ENCODE measurements at regions not wholly inside any gene's neighbourhood (a gene's known extent, or its start where the extent isn't known, plus 50 kb on each side); places are given as distances from the start of the nearest gene placed in this dataset.

GRCh38 chr6:140438346-140438735, 1063.9 kb upstream of the CITED2 start:
- TF ChIP-seq EZH2 (IDR thresholded peaks at IDR 0.05; ENCODE audit: insufficient read depth, poor library complexity, severe bottlenecking) (no peak), EZH2phosphoT487 (IDR thresholded peaks at IDR 0.05; ENCODE audit: insufficient read depth, low read depth) (no peak)

Measured in GM23248 (cell line).